ENCODE measurements at regions not wholly inside any gene's neighbourhood (a gene's known extent, or its start where the extent isn't known, plus 50 kb on each side); places are given as distances from the start of the nearest gene placed in this dataset.

DNA sequence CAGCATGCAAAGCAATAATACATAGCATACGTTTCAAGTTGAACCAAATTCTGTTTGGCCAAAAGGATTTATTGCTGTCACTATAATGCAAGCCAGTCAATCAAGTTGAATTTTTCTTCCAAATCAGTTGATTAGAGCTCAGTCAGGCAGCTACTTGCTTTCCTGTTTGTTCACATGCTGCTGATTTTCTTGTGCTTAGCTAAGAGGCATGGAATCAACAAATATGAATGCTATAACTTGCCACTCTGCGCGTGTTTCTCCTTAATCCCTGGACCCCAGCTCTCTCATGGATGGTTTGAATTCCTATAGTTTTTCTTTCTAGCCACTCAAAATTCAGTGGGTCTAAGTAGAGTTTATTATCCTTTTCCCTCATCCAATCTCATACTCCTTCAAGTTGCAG is 311.3 kb downstream of the KLF5 start:
- Histone ChIP-seq H3K23ac (ENCODE audit: low read length in 2 of 2) (no peak overlapping the region), H3K9ac (ENCODE audit: low read length) (no peak overlapping the region), H3K18ac (ENCODE audit: low read depth in 1 of 2, low read length in 2 of 2) (no peak overlapping the region), H3K36me3 (ENCODE audit: control insufficient read depth in 1 of 2, insufficient read depth in 2 of 2, low read depth in 1 of 2, low read length in 2 of 2) (no peaks in the 10 kb centered on the region), H3K4ac (ENCODE audit: low read depth in 1 of 2, low read length in 2 of 2) (no peak overlapping the region), H4K8ac (ENCODE audit: low read length) (no peak overlapping the region), H3K9me3 (ENCODE audit: control insufficient read depth, low read length) (peaks cover 11% of the 10 kb centered on the region), H2AFZ (ENCODE audit: low read depth, low read length) (no peak overlapping the region), H2BK12ac (ENCODE audit: low read length in 2 of 2) (no peak overlapping the region), H2BK15ac (ENCODE audit: low read depth, poor library complexity, severe bottlenecking) (no peak overlapping the region), H3K4me2 (ENCODE audit: low read length, poor library complexity, severe bottlenecking) (no peak overlapping the region), H3K4me3 (ENCODE audit: insufficient read depth in 1 of 2, low read depth in 1 of 2, low read length in 2 of 2) (no peak overlapping the region), H2BK120ac (ENCODE audit: low read depth, low read length) (no peak overlapping the region), H2AK5ac (ENCODE audit: low read length, severe bottlenecking) (no peak overlapping the region), H2BK5ac (ENCODE audit: low read depth, low read length, poor library complexity, severe bottlenecking) (no peak overlapping the region), H4K91ac (ENCODE audit: low read length) (no peak overlapping the region), H3K27ac (ENCODE audit: low read length, poor library complexity, severe bottlenecking) (no peak overlapping the region), H3K79me1 (replicated peaks; ENCODE audit: low read length, poor library complexity, severe bottlenecking) (no peaks in the 10 kb centered on the region), H3K4me1 (ENCODE audit: control insufficient read depth, insufficient read depth, low read depth, low read length) (no peaks in the 10 kb centered on the region), H3K27me3 (ENCODE audit: control insufficient read depth in 1 of 2, insufficient read depth in 1 of 2, low read length in 2 of 2) (no peaks in the 10 kb centered on the region), H3K14ac (ENCODE audit: low read length in 2 of 2) (no peak overlapping the region)
- 98% methylated on average over 3 of the region's 3 CpGs for WGBS
- DNase-seq = no peak

DNA sequence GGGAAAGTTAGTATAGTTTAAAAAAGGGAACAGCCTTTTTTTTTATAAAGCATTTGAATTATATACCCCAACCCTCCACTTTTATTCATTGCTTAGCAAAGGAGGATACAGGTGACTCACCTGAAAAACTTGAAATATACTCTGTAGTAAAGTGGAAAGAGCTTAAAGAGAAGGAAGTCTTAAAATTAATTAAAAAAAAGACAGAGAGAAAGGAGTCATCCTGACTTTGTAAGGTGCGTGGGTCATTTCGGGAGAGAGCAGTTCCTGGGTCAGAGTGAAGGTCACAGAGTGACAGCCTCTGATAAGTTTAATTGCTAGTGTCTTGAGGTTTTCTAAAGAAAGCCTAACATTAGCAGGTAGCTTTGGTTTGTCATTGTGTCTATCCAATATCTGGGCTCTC is 310.3 kb downstream of the KLF5 start:
- Histone ChIP-seq H3K9ac (ENCODE audit: low read length) (no peak overlapping the region), H2BK120ac (ENCODE audit: low read depth, low read length) (no peak overlapping the region), H2BK15ac (ENCODE audit: low read depth, poor library complexity, severe bottlenecking) (no peak overlapping the region), H3K27me3 (ENCODE audit: control insufficient read depth in 1 of 2, insufficient read depth in 1 of 2, low read length in 2 of 2) (no peaks in the 10 kb centered on the region), H3K14ac (ENCODE audit: low read length in 2 of 2) (no peak overlapping the region), H2AK5ac (ENCODE audit: low read length, severe bottlenecking) (no peak overlapping the region), H3K79me1 (replicated peaks; ENCODE audit: low read length, poor library complexity, severe bottlenecking) (no peaks in the 10 kb centered on the region), H3K4me1 (ENCODE audit: control insufficient read depth, insufficient read depth, low read depth, low read length) (no peaks in the 10 kb centered on the region), H3K27ac (ENCODE audit: low read length, poor library complexity, severe bottlenecking) (no peak overlapping the region), H2BK12ac (ENCODE audit: low read length in 2 of 2) (no peak overlapping the region), H3K4me2 (ENCODE audit: low read length, poor library complexity, severe bottlenecking) (no peak overlapping the region), H2BK5ac (ENCODE audit: low read depth, low read length, poor library complexity, severe bottlenecking) (no peak overlapping the region), H3K18ac (ENCODE audit: low read depth in 1 of 2, low read length in 2 of 2) (no peak overlapping the region), H3K36me3 (ENCODE audit: control insufficient read depth in 1 of 2, insufficient read depth in 2 of 2, low read depth in 1 of 2, low read length in 2 of 2) (no peaks in the 10 kb centered on the region), H3K23ac (ENCODE audit: low read length in 2 of 2) (no peak overlapping the region), H2AFZ (ENCODE audit: low read depth, low read length) (no peak overlapping the region), H4K91ac (ENCODE audit: low read length) (no peak overlapping the region), H3K4ac (ENCODE audit: low read depth in 1 of 2, low read length in 2 of 2) (no peak overlapping the region), H3K9me3 (ENCODE audit: control insufficient read depth, low read length) (peaks cover 11% of the 10 kb centered on the region), H4K8ac (ENCODE audit: low read length) (no peak overlapping the region), H3K4me3 (ENCODE audit: insufficient read depth in 1 of 2, low read depth in 1 of 2, low read length in 2 of 2) (no peak overlapping the region)
- no peak for DNase-seq
- 93% methylated on average over 2 of the region's 2 CpGs for WGBS

DNA sequence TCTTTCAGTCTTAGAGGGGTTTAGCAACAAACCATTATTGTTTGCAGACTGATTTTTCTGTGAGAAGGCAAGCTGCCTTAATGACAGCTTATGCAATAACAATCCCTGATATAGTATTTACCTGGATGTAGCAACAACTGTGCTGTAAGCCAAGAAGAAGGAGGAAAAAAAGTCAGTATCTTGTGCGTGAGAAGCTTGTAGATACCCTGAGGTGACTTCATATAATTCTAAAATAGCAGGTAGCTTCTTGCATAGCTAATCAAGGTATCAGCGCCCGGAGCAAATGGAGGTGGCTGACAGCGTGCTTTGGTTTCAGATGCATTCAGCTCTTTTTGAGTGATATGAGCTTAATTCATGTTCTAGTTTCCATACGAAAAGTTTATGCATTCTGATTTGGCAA is 309.8 kb downstream of the KLF5 start:
- Histone ChIP-seq H3K4ac (ENCODE audit: low read depth in 1 of 2, low read length in 2 of 2) (no peak overlapping the region), H3K79me1 (replicated peaks; ENCODE audit: low read length, poor library complexity, severe bottlenecking) (no peaks in the 10 kb centered on the region), H4K91ac (ENCODE audit: low read length) (no peak overlapping the region), H2AK5ac (ENCODE audit: low read length, severe bottlenecking) (no peak overlapping the region), H3K9me3 (ENCODE audit: control insufficient read depth, low read length) (peaks cover 10% of the 10 kb centered on the region), H2BK15ac (ENCODE audit: low read depth, poor library complexity, severe bottlenecking) (no peak overlapping the region), H3K4me1 (ENCODE audit: control insufficient read depth, insufficient read depth, low read depth, low read length) (no peaks in the 10 kb centered on the region), H2BK12ac (ENCODE audit: low read length in 2 of 2) (no peak overlapping the region), H3K18ac (ENCODE audit: low read depth in 1 of 2, low read length in 2 of 2) (no peak overlapping the region), H3K23ac (ENCODE audit: low read length in 2 of 2) (no peak overlapping the region), H4K8ac (ENCODE audit: low read length) (no peak overlapping the region), H3K4me2 (ENCODE audit: low read length, poor library complexity, severe bottlenecking) (no peak overlapping the region), H2BK5ac (ENCODE audit: low read depth, low read length, poor library complexity, severe bottlenecking) (no peak overlapping the region), H3K4me3 (ENCODE audit: insufficient read depth in 1 of 2, low read depth in 1 of 2, low read length in 2 of 2) (no peak overlapping the region), H3K27ac (ENCODE audit: low read length, poor library complexity, severe bottlenecking) (no peak overlapping the region), H3K9ac (ENCODE audit: low read length) (no peak overlapping the region), H2AFZ (ENCODE audit: low read depth, low read length) (no peak overlapping the region), H3K27me3 (ENCODE audit: control insufficient read depth in 1 of 2, insufficient read depth in 1 of 2, low read length in 2 of 2) (no peaks in the 10 kb centered on the region), H3K36me3 (ENCODE audit: control insufficient read depth in 1 of 2, insufficient read depth in 2 of 2, low read depth in 1 of 2, low read length in 2 of 2) (no peaks in the 10 kb centered on the region), H3K14ac (ENCODE audit: low read length in 2 of 2) (no peak overlapping the region), H2BK120ac (ENCODE audit: low read depth, low read length) (no peak overlapping the region)
- no peak for DNase-seq
- 95% methylated on average over 5 of the region's 5 CpGs for WGBS

DNA sequence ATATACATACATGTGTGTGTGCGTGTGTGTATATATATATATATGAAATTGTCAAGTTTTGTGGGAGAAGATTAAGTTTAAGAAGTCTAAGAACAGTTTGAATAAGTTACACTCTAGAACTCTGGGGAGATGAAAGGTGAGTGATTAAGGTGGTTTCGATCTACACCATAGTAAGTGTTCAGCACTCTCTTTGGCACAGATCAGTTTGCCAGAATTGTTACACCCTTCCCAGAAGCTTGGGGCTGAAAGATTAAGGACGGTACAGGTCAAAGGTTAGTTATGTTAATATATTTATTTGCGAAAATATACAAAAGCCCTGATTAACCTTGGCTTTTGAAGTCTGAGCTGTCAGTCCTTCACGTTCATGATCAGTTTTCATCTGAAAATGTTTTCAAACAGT is 309.1 kb downstream of the KLF5 start:
- Histone ChIP-seq H3K79me1 (replicated peaks; ENCODE audit: low read length, poor library complexity, severe bottlenecking) (no peaks in the 10 kb centered on the region), H3K27ac (ENCODE audit: low read length, poor library complexity, severe bottlenecking) (no peak overlapping the region), H2BK12ac (ENCODE audit: low read length in 2 of 2) (no peak overlapping the region), H3K27me3 (ENCODE audit: control insufficient read depth in 1 of 2, insufficient read depth in 1 of 2, low read length in 2 of 2) (no peaks in the 10 kb centered on the region), H3K9ac (ENCODE audit: low read length) (no peak overlapping the region), H4K91ac (ENCODE audit: low read length) (no peak overlapping the region), H4K8ac (ENCODE audit: low read length) (no peak overlapping the region), H3K14ac (ENCODE audit: low read length in 2 of 2) (no peak overlapping the region), H3K4me1 (ENCODE audit: control insufficient read depth, insufficient read depth, low read depth, low read length) (no peaks in the 10 kb centered on the region), H3K4me3 (ENCODE audit: insufficient read depth in 1 of 2, low read depth in 1 of 2, low read length in 2 of 2) (no peak overlapping the region), H2BK15ac (ENCODE audit: low read depth, poor library complexity, severe bottlenecking) (no peak overlapping the region), H2AFZ (ENCODE audit: low read depth, low read length) (no peak overlapping the region), H3K18ac (ENCODE audit: low read depth in 1 of 2, low read length in 2 of 2) (no peak overlapping the region), H2BK5ac (ENCODE audit: low read depth, low read length, poor library complexity, severe bottlenecking) (no peak overlapping the region), H3K36me3 (ENCODE audit: control insufficient read depth in 1 of 2, insufficient read depth in 2 of 2, low read depth in 1 of 2, low read length in 2 of 2) (no peaks in the 10 kb centered on the region), H2BK120ac (ENCODE audit: low read depth, low read length) (no peak overlapping the region), H3K4me2 (ENCODE audit: low read length, poor library complexity, severe bottlenecking) (no peak overlapping the region), H2AK5ac (ENCODE audit: low read length, severe bottlenecking) (no peak overlapping the region), H3K23ac (ENCODE audit: low read length in 2 of 2) (no peak overlapping the region), H3K4ac (ENCODE audit: low read depth in 1 of 2, low read length in 2 of 2) (no peak overlapping the region), H3K9me3 (ENCODE audit: control insufficient read depth, low read length) (peaks cover 7% of the 10 kb centered on the region)
- 94% methylated on average over 5 of the region's 5 CpGs for WGBS
- no peak for DNase-seq

All from mesenchymal stem cell (in vitro differentiated cells and primary cell).